HG03175 (cell line): ENCODE measurements at regions not wholly inside any gene's neighbourhood (a gene's known extent, or its start where the extent isn't known, plus 50 kb on each side); places are given as distances from the start of the nearest gene placed in this dataset.
"Not testable (repeated sequence)": the region's sequence is repeated elsewhere in the genome, so short reads cannot be mapped to it uniquely, and the experiment has no call there.

Experiments
- ATAC-seq: cut with Tn5 transposase; IDR thresholded peaks from one replicate; pipeline ENCODE4 v1.9.1; 2021; ENCODE audit warnings: mild to moderate bottlenecking, moderate library complexity; ENCODE audit not compliant: unreplicated experiment

GRCh38 chr18:1528964-1529509 is 624.4 kb downstream of the ADCYAP1 start:
- ATAC-seq, result no peak

GRCh38 chr18:1530650-1531049 is 626.0 kb downstream of the ADCYAP1 start:
- no peak for ATAC-seq

- ATAC-seq, result no peak
Measured at GRCh38 chr18:1539276-1539675, 634.6 kb downstream of the ADCYAP1 start.

- ATAC-seq, result no peak
Measured at GRCh38 chr18:1541478-1541877, 636.8 kb downstream of the ADCYAP1 start.

- ATAC-seq, result no peak
Measured at GRCh38 chr18:1542230-1542774, 637.6 kb downstream of the ADCYAP1 start.

GRCh38 chr18:1544016-1544415 is 639.3 kb downstream of the ADCYAP1 start:
- ATAC-seq, result no peak

- not testable (repeated sequence) for ATAC-seq
Measured at GRCh38 chr18:1557711-1558110, 653.0 kb downstream of the ADCYAP1 start.

GRCh38 chr18:1559563-1559962 is 654.9 kb downstream of the ADCYAP1 start:
- ATAC-seq, result no peak

- no peak for ATAC-seq
Measured at GRCh38 chr18:1564793-1565192, 660.1 kb downstream of the ADCYAP1 start.

- ATAC-seq, result no peak
Measured at GRCh38 chr18:1571206-1571605, 666.5 kb downstream of the ADCYAP1 start.

- no peak for ATAC-seq
Measured at GRCh38 chr18:1573732-1574131, 669.1 kb downstream of the ADCYAP1 start.

- ATAC-seq, result no peak
Measured at GRCh38 chr18:1575084-1575483, 670.4 kb downstream of the ADCYAP1 start.

- no peak for ATAC-seq
Measured at GRCh38 chr18:1578505-1578904, 673.8 kb downstream of the ADCYAP1 start.

GRCh38 chr18:1581581-1581980 is 676.9 kb downstream of the ADCYAP1 start:
- no peak for ATAC-seq

- ATAC-seq, result no peak
Measured at GRCh38 chr18:1585881-1586488, 681.3 kb downstream of the ADCYAP1 start.

- no peak for ATAC-seq
Measured at GRCh38 chr18:1593091-1593490, 688.4 kb downstream of the ADCYAP1 start.

GRCh38 chr18:1595195-1595594 is 690.5 kb downstream of the ADCYAP1 start:
- ATAC-seq, result no peak

GRCh38 chr18:1599196-1599595 is 694.5 kb downstream of the ADCYAP1 start:
- ATAC-seq, result no peak

- ATAC-seq, result no peak
Measured at GRCh38 chr18:1604751-1605150, 700.1 kb downstream of the ADCYAP1 start.

- no peak for ATAC-seq
Measured at GRCh38 chr18:1618364-1618763, 713.7 kb downstream of the ADCYAP1 start.

GRCh38 chr18:1619507-1619906 is 714.8 kb downstream of the ADCYAP1 start:
- no peak for ATAC-seq

- no peak for ATAC-seq
Measured at GRCh38 chr18:1624612-1625011, 719.9 kb downstream of the ADCYAP1 start.

- ATAC-seq, result no peak
Measured at GRCh38 chr18:1627494-1627893, 722.8 kb downstream of the ADCYAP1 start.
